ENCODE measurements at regions not wholly inside any gene's neighbourhood (a gene's known extent, or its start where the extent isn't known, plus 50 kb on each side); places are given as distances from the start of the nearest gene placed in this dataset.

DNA sequence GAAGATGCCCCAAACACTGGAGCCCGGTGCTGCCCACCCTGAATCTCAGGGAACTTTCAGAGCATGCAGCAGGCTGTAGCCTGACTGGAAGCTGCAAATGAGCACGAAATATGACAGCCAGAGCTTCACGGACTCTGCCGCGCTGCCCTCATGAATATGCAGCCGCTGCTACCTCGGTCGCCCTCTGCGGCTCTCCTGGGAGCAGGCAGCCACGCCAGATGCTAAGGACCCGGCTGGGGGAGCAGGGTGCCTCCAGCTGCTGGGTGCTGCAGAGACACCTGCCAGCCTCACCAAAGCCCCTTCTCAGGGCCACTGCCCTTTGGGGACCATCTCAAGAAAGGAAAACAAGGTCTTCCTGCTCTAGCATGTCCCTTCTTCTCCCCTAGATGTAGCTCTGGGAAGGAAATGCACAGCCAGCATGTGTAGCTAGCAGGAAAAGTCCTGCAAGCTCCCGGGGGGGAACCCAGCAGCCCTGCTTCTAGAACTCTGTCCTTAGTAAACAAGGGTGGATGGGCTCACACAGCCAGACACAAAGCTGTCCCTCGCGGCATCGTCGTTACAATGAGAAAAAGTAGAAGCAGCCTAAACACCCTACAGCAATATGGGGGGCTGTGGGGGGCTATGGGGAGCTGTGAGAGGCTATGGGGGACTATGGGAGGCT is 56.8 kb upstream of the OLFM1 start:
- no peak for DNase-seq

DNA sequence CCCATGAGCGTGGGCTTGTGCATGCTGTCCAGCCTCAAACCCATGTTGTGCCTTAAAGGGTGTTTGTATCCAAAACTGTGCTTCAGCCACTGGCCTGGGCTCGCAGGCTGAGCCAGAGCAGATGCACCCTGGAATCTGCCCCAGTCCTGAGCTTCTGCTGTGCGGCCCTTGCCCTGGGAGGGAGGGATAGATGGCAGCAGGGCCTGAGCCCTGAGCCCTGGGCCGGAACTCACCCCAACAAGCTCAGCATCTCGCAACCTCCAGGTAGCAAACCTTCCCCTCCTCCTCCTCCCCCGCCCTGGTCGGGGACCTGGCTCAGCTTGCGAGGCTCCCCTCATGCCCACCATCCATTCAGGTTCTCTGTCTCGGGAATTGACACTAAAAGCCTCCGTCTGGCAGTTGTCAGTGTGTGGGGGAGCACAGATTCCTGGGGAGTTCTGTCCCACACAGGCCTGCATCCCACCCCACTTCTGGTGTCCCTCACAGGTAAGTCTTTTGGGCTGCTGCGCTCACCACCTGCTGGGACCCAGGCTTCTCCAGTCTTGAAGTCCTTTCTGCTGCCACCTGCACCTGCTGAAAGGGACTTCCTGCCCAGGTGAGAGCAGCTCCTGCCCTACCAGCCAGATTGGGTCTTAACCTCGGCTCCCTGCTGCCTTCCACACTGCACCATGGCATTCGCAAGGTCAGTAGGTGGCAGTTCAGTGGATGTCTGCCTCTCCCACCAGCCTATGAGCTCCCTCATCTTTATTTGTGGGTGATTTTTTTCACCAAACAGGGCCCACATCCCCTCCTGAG is 55.2 kb upstream of the OLFM1 start:
- no peak for DNase-seq

DNA sequence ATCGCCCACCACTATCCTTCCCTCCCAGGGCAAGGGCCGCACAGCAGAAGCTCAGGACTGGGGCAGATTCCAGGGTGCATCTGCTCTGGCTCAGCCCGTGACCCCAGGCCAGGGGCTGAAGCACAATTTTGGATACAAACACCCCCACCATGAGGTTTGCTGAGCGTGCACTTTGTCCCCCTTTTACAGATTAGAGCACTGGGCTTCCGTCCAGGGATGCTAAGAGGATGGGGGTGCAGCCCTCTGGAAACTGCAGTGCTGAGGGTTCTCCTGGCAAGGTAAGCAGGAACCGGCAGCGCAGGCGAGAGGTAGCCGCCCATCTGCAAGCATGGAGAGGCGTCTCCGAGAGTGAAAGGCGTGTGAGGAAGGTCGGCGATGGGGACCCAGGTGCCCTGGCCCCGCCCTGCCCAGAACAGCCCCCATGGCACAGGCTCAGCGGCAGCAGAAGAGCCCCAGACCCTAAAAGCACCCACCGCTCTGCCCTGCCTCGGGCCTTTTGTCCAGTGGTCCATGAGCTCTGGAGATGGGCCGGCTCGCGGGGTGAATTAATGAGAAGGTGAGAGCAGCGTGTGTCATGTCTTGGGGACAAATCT is 54.5 kb upstream of the OLFM1 start:
- no peak for DNase-seq

DNA sequence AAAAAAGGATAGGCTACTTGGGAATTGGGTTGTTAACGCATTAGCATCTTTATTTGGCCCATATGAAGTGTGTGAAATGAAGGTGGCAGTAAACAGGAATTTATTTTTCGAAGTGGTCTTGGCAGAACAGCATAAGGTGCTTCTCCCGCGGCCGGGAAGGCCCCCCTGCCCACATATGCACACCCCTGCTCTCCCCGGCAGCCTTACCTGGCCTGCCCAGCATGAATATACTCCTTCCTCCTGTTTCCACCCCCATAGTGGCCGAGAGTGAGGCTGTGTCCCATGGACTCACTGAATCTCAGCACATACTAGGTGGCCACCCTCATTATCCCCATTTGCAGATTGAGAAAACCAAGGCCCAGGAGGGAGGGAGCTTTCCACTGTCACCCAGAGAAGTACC is 54.0 kb upstream of the OLFM1 start:
- DNase-seq: no peak

GRCh38 chr9:135034106-135034505 is 53.4 kb upstream of the OLFM1 start:
- DNase-seq: no peak

GRCh38 chr9:135035781-135036760 is 51.4 kb upstream of the OLFM1 start:
- no peak for DNase-seq

GRCh38 chr9:135036861-135037465 is 50.5 kb upstream of the OLFM1 start:
- DNase-seq: no peak

GRCh38 chr9:135037521-135038250 is 49.8 kb upstream of the OLFM1 start:
- DNase-seq: no peak

Data from occipital lobe (tissue), 1 donor.